ENCODE measurements at regions not wholly inside any gene's neighbourhood (a gene's known extent, or its start where the extent isn't known, plus 50 kb on each side); places are given as distances from the start of the nearest gene placed in this dataset.

DNA sequence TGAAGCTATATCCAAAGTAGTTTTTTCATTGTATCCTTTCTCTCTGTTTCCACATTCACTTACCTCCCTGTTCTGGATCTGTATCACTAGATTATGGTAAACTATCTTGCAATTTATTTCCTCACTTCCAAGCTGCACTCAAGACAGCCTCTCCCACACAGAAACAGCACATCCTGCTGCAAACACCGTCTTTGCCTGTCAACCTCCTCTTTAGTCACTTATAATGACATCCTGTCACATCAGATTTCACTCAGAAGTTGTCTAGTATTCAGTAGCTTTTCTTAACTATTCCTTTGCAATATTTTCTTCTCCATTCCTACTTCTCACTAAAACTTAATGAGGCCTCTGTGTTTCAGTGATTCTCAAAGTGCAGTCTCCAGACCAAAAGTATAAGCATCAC lies 490.8 kb downstream of the IGSF11 start:
- CTCF ChIA-PET (ENCODE audit: partially characterized antibody) = no interaction called here
- Histone ChIP-seq H3K9ac (replicated peaks in 1 of 4; ENCODE audit: extremely low read depth in 1 of 4, low read depth in 3 of 4, low read length in 3 of 4) (no peak overlapping the region), H3K4ac (replicated peaks; ENCODE audit: insufficient read length, low read depth, low read length) (no peak overlapping the region), H3K4me3 (ENCODE audit: extremely low read depth in 1 of 4, insufficient read depth in 2 of 4, low read depth in 3 of 4, low read length in 4 of 4) (no peak overlapping the region), H3K4me2 (ENCODE audit: insufficient read depth in 1 of 2, low read depth in 2 of 2, low read length in 2 of 2) (no peak overlapping the region), H2AK5ac (ENCODE audit: low read depth, low read length) (no peak overlapping the region), H3K27ac (ENCODE audit: low read depth, low read length) (no peak overlapping the region), H3K23ac (ENCODE audit: insufficient read length) (no peak overlapping the region), H3K14ac (ENCODE audit: insufficient read length) (no peak overlapping the region), H2BK5ac (ENCODE audit: low read depth, low read length) (no peak overlapping the region), H3K27me3 (replicated peaks in 1 of 4; ENCODE audit: control insufficient read depth in 3 of 4, extremely low read depth in 1 of 4, insufficient read depth in 3 of 4, low read length in 3 of 4) (no peaks in the 10 kb centered on the region), H2BK120ac (replicated peaks; ENCODE audit: low read depth, low read length) (no peak overlapping the region), H3K79me1 (ENCODE audit: low read depth, low read length) (no peaks in the 10 kb centered on the region), H3K9me3 (ENCODE audit: insufficient read depth in 2 of 2, low read depth in 1 of 2, low read length in 1 of 2) (no peaks in the 10 kb centered on the region), H4K20me1 (replicated peaks in 1 of 2; ENCODE audit: control insufficient read depth in 1 of 2, insufficient read depth in 2 of 2, low read length in 2 of 2) (no peaks in the 10 kb centered on the region), H3K18ac (ENCODE audit: extremely low read depth, low read length) (no peak overlapping the region), H3K4me1 (replicated peaks in 1 of 4; ENCODE audit: control insufficient read depth in 3 of 4, insufficient read depth in 4 of 4, low read length in 3 of 4) (no peaks in the 10 kb centered on the region), H3K23me2 (ENCODE audit: low read depth, low read length) (no peaks in the 10 kb centered on the region), H2AFZ (ENCODE audit: low read length) (no peak overlapping the region), H4K5ac (ENCODE audit: insufficient read length, low read depth, low read length) (no peak overlapping the region), H3K56ac (replicated peaks; ENCODE audit: insufficient read length, low read depth, low read length) (no peak overlapping the region), H3K79me2 (ENCODE audit: control insufficient read depth in 1 of 2, insufficient read depth in 2 of 2, low read length in 2 of 2) (no peaks in the 10 kb centered on the region), H2BK15ac (ENCODE audit: low read length) (no peak overlapping the region), H2BK20ac (ENCODE audit: low read length) (no peak overlapping the region), H2BK12ac (ENCODE audit: low read depth, low read length) (no peak overlapping the region), H4K91ac (replicated peaks; ENCODE audit: insufficient read length, low read length) (no peak overlapping the region), H3K36me3 (ENCODE audit: control insufficient read depth in 2 of 4, insufficient read depth in 4 of 4, low read length in 3 of 4) (no peaks in the 10 kb centered on the region), H4K8ac (ENCODE audit: extremely low read depth, insufficient read depth, low read length) (no peak overlapping the region)
- no peak for FAIRE-seq
- TF ChIP-seq KDM4A (IDR thresholded peaks at IDR 0.05; ENCODE audit: low read depth, low read length, severe bottlenecking) (no peak), E2F6 (IDR thresholded peaks at IDR 0.05) (no peak), POU5F1 (IDR thresholded peaks at IDR 0.05; ENCODE audit: low read depth, low read length) (no peak), SIN3A (conservative IDR thresholded peaks at IDR 0.05 in 1 of 2, IDR thresholded peaks at IDR 0.05 in 1 of 2; ENCODE audit: low read depth in 1 of 2, low read length in 2 of 2) (no peak), CREB1 (IDR thresholded peaks at IDR 0.05) (no peak), SIRT6 (IDR thresholded peaks at IDR 0.05; ENCODE audit: low read length) (no peak), KDM5A (IDR thresholded peaks at IDR 0.05; ENCODE audit: low read length) (no peak)
- DNase-seq (ENCODE audit: low read depth in 1 of 2, low spot score in 2 of 2) = no peak
- POLR2A ChIA-PET (ENCODE audit: partially characterized antibody) = no interaction called here
- WGBS, 2 experiments (ENCODE audit: extremely low coverage in 1 of 2, insufficient coverage in 1 of 2, insufficient read length in 1 of 2, insufficient replicate concordance in 2 of 2, low coverage in 1 of 2, low lambda C conversion rate in 2 of 2, missing lambda C conversion rate in 1 of 2) = 95% methylated on average over 1 of the region's 1 CpG; no CpG with 5 or more reads in 1 of the 2 experiments
